ENCODE measurements at regions not wholly inside any gene's neighbourhood (a gene's known extent, or its start where the extent isn't known, plus 50 kb on each side); places are given as distances from the start of the nearest gene placed in this dataset.

- no peaks in the 10 kb centered on the region for H3K9me2 ChIP-seq (replicated peaks; ENCODE audit: low read depth, low read length)
- H3F3A ChIP-seq (ENCODE audit: low read depth) = no peaks in the 10 kb centered on the region
- no peaks in the 10 kb centered on the region for H3K27me3 ChIP-seq (ENCODE audit: insufficient read depth, low read length, poor library complexity, severe bottlenecking)
- no peak overlapping the region for H3K4me2 ChIP-seq (ENCODE audit: low read depth, low read length, poor library complexity, severe bottlenecking)
- H3K4me3 ChIP-seq (ENCODE audit: low read length, poor library complexity, severe bottlenecking) = no peak overlapping the region
- no peak overlapping the region for H2AFZ ChIP-seq (ENCODE audit: low read length)
- TF ChIP-seq EZH2phosphoT487 (IDR thresholded peaks at IDR 0.05; ENCODE audit: borderline replicate concordance) = no peak
- TF ChIP-seq, protein P1, sequence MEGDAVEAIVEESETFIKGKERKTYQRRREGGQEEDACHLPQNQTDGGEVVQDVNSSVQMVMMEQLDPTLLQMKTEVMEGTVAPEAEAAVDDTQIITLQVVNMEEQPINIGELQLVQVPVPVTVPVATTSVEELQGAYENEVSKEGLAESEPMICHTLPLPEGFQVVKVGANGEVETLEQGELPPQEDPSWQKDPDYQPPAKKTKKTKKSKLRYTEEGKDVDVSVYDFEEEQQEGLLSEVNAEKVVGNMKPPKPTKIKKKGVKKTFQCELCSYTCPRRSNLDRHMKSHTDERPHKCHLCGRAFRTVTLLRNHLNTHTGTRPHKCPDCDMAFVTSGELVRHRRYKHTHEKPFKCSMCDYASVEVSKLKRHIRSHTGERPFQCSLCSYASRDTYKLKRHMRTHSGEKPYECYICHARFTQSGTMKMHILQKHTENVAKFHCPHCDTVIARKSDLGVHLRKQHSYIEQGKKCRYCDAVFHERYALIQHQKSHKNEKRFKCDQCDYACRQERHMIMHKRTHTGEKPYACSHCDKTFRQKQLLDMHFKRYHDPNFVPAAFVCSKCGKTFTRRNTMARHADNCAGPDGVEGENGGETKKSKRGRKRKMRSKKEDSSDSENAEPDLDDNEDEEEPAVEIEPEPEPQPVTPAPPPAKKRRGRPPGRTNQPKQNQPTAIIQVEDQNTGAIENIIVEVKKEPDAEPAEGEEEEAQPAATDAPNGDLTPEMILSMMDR (conservative IDR thresholded peaks at IDR 0.05; ENCODE audit: low read length) = no peak
- no peaks in the 10 kb centered on the region for H3K36me3 ChIP-seq (ENCODE audit: insufficient read depth, low read length)
- no peak overlapping the region for H3K9ac ChIP-seq (ENCODE audit: low read depth, low read length, poor library complexity, severe bottlenecking)
- no peaks in the 10 kb centered on the region for H3K4me1 ChIP-seq (ENCODE audit: insufficient read depth, low read length, poor library complexity, severe bottlenecking)
- no peaks in the 10 kb centered on the region for H3K9me3 ChIP-seq (ENCODE audit: insufficient read depth, low read depth, low read length)
- H4K20me1 ChIP-seq (ENCODE audit: insufficient read depth, low read length, poor library complexity, severe bottlenecking) = no peaks in the 10 kb centered on the region
- H3K79me2 ChIP-seq (ENCODE audit: insufficient read depth, low read length) = no peaks in the 10 kb centered on the region
Observed at GRCh38 chr18:30277676-30278075, 764.9 kb downstream of the DSC3 start.

DNA sequence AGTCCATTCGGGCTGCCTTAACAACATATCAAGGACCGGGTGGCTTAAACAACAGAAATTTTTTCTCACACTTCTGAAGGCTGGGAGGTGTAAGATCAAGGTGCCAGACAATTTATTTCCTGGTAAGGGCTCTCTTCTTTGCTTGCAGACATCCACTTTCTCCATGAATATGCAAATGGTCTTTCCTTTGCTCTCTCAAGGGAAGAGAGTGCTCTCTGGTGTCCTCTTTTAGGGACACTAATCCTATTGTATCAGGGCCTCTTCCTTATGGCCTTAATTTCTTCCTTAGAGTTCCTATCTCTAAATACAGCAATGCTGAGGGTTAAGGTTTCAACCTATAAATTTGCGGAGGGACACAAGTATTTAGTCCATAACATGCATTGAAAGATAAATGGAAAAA, 770.8 kb downstream of the DSC3 start:
- no peaks in the 10 kb centered on the region for H3F3A ChIP-seq (ENCODE audit: low read depth)
- H3K4me2 ChIP-seq (ENCODE audit: low read depth, low read length, poor library complexity, severe bottlenecking) = no peak overlapping the region
- no peaks in the 10 kb centered on the region for H4K20me1 ChIP-seq (ENCODE audit: insufficient read depth, low read length, poor library complexity, severe bottlenecking)
- H3K36me3 ChIP-seq (ENCODE audit: insufficient read depth, low read length) = no peaks in the 10 kb centered on the region
- TF ChIP-seq EZH2phosphoT487 (IDR thresholded peaks at IDR 0.05; ENCODE audit: borderline replicate concordance) = no peak
- TF ChIP-seq, protein P1 (conservative IDR thresholded peaks at IDR 0.05; ENCODE audit: low read length) = no peak
- no peak overlapping the region for H3K9ac ChIP-seq (ENCODE audit: low read depth, low read length, poor library complexity, severe bottlenecking)
- no peaks in the 10 kb centered on the region for H3K4me1 ChIP-seq (ENCODE audit: insufficient read depth, low read length, poor library complexity, severe bottlenecking)
- H3K79me2 ChIP-seq (ENCODE audit: insufficient read depth, low read length) = no peaks in the 10 kb centered on the region
- no peaks in the 10 kb centered on the region for H3K9me2 ChIP-seq (replicated peaks; ENCODE audit: low read depth, low read length)
- no peak overlapping the region for H3K4me3 ChIP-seq (ENCODE audit: low read length, poor library complexity, severe bottlenecking)
- no peak overlapping the region for H2AFZ ChIP-seq (ENCODE audit: low read length)
- no peaks in the 10 kb centered on the region for H3K27me3 ChIP-seq (ENCODE audit: insufficient read depth, low read length, poor library complexity, severe bottlenecking)
- H3K9me3 ChIP-seq (ENCODE audit: insufficient read depth, low read depth, low read length) = no peaks in the 10 kb centered on the region

- no peak for TF ChIP-seq EZH2phosphoT487 (IDR thresholded peaks at IDR 0.05; ENCODE audit: borderline replicate concordance)
- TF ChIP-seq, protein P1 (conservative IDR thresholded peaks at IDR 0.05; ENCODE audit: low read length) = no peak
- Histone ChIP-seq H3K9me3 (ENCODE audit: insufficient read depth, low read depth, low read length) (no peaks in the 10 kb centered on the region), H4K20me1 (ENCODE audit: insufficient read depth, low read length, poor library complexity, severe bottlenecking) (no peaks in the 10 kb centered on the region), H3K27me3 (ENCODE audit: insufficient read depth, low read length, poor library complexity, severe bottlenecking) (no peaks in the 10 kb centered on the region), H3K4me2 (ENCODE audit: low read depth, low read length, poor library complexity, severe bottlenecking) (no peak overlapping the region), H3K36me3 (ENCODE audit: insufficient read depth, low read length) (no peaks in the 10 kb centered on the region), H3K4me1 (ENCODE audit: insufficient read depth, low read length, poor library complexity, severe bottlenecking) (no peaks in the 10 kb centered on the region), H3K9ac (ENCODE audit: low read depth, low read length, poor library complexity, severe bottlenecking) (no peak overlapping the region), H2AFZ (ENCODE audit: low read length) (no peak overlapping the region), H3F3A (ENCODE audit: low read depth) (no peaks in the 10 kb centered on the region), H3K4me3 (ENCODE audit: low read length, poor library complexity, severe bottlenecking) (no peak overlapping the region), H3K9me2 (replicated peaks; ENCODE audit: low read depth, low read length) (no peaks in the 10 kb centered on the region), H3K79me2 (ENCODE audit: insufficient read depth, low read length) (no peaks in the 10 kb centered on the region)
Observed at GRCh38 chr18:30265190-30265589, 777.4 kb downstream of the DSC3 start.
